ENCODE measurements at regions not wholly inside any gene's neighbourhood (a gene's known extent, or its start where the extent isn't known, plus 50 kb on each side); places are given as distances from the start of the nearest gene placed in this dataset.

DNA sequence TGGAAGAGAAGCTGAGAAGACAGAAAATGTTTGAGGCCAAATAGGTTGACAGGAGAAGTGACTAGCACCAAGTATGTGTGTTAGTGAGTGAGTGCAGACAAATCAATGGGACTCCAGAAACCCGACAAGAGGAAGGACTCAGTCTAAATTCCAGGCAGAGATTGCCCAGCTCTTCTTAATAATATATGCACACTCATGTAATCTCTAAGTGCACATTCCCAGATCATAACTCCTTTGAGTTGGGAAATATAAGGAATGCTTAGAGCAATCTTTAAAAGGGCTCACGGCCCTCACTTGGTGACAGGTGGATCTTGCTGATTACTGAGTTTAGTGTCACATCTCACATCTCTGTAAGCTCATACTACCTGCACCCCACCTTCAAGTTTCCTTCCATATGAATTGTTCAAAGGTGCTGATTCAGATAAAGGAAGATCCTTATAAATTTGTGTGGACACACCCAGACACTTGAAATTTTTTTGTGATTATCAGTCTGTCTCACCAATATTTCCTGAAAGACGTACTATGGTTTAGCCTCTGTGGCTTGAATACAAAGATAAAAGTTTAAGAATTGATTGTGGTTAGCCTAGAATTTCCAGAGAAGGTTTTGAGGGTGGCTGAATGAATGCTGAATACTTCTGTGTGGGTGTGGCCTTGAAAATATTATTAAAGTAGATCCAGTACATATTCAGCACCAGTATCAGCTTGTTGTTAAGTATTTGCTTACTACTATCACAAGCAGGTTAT lies 205.1 kb upstream of the UGT8 start:
- TF ChIP-seq, protein P1, sequence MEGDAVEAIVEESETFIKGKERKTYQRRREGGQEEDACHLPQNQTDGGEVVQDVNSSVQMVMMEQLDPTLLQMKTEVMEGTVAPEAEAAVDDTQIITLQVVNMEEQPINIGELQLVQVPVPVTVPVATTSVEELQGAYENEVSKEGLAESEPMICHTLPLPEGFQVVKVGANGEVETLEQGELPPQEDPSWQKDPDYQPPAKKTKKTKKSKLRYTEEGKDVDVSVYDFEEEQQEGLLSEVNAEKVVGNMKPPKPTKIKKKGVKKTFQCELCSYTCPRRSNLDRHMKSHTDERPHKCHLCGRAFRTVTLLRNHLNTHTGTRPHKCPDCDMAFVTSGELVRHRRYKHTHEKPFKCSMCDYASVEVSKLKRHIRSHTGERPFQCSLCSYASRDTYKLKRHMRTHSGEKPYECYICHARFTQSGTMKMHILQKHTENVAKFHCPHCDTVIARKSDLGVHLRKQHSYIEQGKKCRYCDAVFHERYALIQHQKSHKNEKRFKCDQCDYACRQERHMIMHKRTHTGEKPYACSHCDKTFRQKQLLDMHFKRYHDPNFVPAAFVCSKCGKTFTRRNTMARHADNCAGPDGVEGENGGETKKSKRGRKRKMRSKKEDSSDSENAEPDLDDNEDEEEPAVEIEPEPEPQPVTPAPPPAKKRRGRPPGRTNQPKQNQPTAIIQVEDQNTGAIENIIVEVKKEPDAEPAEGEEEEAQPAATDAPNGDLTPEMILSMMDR (IDR thresholded peaks at IDR 0.05; ENCODE audit: unreplicated experiment): no peak
- CTCF ChIA-PET: interaction anchor here (1.2 kb wide), 1 partner anchor 10 kb away, joined by 4 read pairs; no protein-coding TSS in a partner anchor
- H3K27me3 Mint-ChIP-seq (ENCODE audit: unreplicated experiment): no peaks in the 10 kb centered on the region
- no peak overlapping the region for H3K27ac Mint-ChIP-seq (ENCODE audit: unreplicated experiment)
- no peaks in the 10 kb centered on the region for H3K4me1 Mint-ChIP-seq (ENCODE audit: low read depth, unreplicated experiment)
- H3K4me3 Mint-ChIP-seq (ENCODE audit: low read depth, unreplicated experiment): no peak overlapping the region
- no peaks in the 10 kb centered on the region for H3K36me3 Mint-ChIP-seq (ENCODE audit: insufficient read depth, unreplicated experiment)
- BruUV-seq (replicated peaks): no TSS peak
- no peak for DNase-seq
- no peaks in the 10 kb centered on the region for H3K9me3 Mint-ChIP-seq (ENCODE audit: low read depth, unreplicated experiment)
- intact Hi-C loops (cut with micrococcal nuclease; ENCODE audit: unreplicated experiment): no loop called here

DNA sequence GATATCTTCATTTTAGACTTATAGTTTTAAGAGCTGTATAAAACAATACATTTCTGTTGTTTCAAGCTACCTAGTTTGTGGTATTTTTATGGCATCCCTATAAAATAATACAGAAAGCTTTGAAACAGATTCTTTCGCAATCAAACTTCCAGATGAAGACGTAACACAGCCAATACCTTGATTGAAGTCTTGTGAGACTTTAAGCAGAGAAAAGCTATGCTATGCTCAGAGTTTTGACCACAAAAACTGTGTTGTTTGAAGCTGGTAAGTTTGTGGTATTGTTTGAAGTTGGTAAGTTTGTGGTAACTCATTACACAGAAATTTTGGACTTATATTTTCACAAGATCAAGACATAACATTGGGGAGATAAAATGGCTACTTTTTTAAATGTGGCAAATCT lies 201.8 kb upstream of the UGT8 start:
- CTCF ChIA-PET: no interaction called here
- Mint-ChIP-seq H3K4me1 (ENCODE audit: low read depth, unreplicated experiment) (no peaks in the 10 kb centered on the region), H3K27me3 (ENCODE audit: unreplicated experiment) (no peaks in the 10 kb centered on the region)

DNA sequence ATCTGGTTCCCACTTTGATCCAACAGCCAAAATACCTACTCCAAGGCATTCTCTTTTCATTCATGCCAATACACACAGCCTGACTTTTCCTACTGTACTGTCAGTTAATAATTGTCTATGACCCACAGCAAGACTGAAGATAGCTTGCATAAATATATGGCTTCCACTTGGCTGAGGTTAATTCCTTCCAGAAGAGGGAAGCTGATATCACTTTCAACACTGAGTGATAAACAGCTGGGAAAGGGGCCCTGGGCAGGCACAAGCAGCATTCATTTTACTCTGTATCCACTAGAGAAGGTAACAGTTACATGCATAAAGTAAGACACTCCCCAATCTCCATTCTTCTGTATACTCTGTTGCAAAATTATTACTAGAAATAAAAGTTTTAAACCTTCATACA lies 200.2 kb upstream of the UGT8 start:
- Mint-ChIP-seq H3K36me3 (ENCODE audit: insufficient read depth, unreplicated experiment) (no peaks in the 10 kb centered on the region), H3K4me3 (ENCODE audit: low read depth, unreplicated experiment) (no peak overlapping the region), H3K27me3 (ENCODE audit: unreplicated experiment) (no peaks in the 10 kb centered on the region), H3K4me1 (ENCODE audit: low read depth, unreplicated experiment) (no peaks in the 10 kb centered on the region), H3K9me3 (ENCODE audit: low read depth, unreplicated experiment) (no peaks in the 10 kb centered on the region), H3K27ac (ENCODE audit: unreplicated experiment) (no peak overlapping the region)
- TF ChIP-seq, protein P1 (IDR thresholded peaks at IDR 0.05; ENCODE audit: unreplicated experiment): no peak
- intact Hi-C loops (cut with micrococcal nuclease; ENCODE audit: unreplicated experiment): no loop called here
- no TSS peak for BruUV-seq (replicated peaks)
- DNase-seq: no peak
- CTCF ChIA-PET: interaction anchor here (0.7 kb wide), 1 partner anchor 249 kb away, joined by 4 read pairs; no protein-coding TSS in a partner anchor

More for the DNA sequence above, 201.8 kb upstream of the UGT8 start:
- no peak for DNase-seq
- intact Hi-C loops (cut with micrococcal nuclease; ENCODE audit: unreplicated experiment): no loop called here
- no TSS peak for BruUV-seq (replicated peaks)
- TF ChIP-seq, protein P1 (IDR thresholded peaks at IDR 0.05; ENCODE audit: unreplicated experiment): no peak
- Mint-ChIP-seq H3K9me3 (ENCODE audit: low read depth, unreplicated experiment) (no peaks in the 10 kb centered on the region), H3K36me3 (ENCODE audit: insufficient read depth, unreplicated experiment) (no peaks in the 10 kb centered on the region), H3K27ac (ENCODE audit: unreplicated experiment) (no peak overlapping the region), H3K4me3 (ENCODE audit: low read depth, unreplicated experiment) (no peak overlapping the region)

DNA sequence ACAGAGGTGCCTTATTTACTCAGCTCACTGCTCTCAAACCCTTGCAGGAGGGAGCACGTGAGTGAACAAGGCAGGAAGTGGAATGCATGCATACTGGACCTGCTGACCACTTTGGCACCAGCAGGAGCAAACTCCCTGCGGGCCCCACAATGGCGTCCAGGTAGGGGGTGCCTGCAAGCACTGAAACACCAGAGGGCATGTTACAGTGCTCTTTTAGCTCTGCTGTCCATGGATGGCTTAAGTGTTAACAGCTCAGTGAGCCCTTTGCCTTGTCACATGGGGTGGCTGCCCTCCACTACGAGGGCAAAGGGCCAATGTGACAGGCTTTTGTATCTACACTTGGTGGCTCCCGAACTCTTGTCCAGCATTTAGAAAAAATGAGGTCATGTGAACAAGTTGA lies 199.5 kb upstream of the UGT8 start:
- Mint-ChIP-seq H3K4me3 (ENCODE audit: low read depth, unreplicated experiment) (no peak overlapping the region), H3K9me3 (ENCODE audit: low read depth, unreplicated experiment) (no peaks in the 10 kb centered on the region), H3K4me1 (ENCODE audit: low read depth, unreplicated experiment) (no peaks in the 10 kb centered on the region), H3K27ac (ENCODE audit: unreplicated experiment) (no peak overlapping the region), H3K36me3 (ENCODE audit: insufficient read depth, unreplicated experiment) (no peaks in the 10 kb centered on the region), H3K27me3 (ENCODE audit: unreplicated experiment) (no peaks in the 10 kb centered on the region)
- no TSS peak for BruUV-seq (replicated peaks)
- CTCF ChIA-PET: no interaction called here
- intact Hi-C loops (cut with micrococcal nuclease; ENCODE audit: unreplicated experiment): no loop called here
- TF ChIP-seq, protein P1 (IDR thresholded peaks at IDR 0.05; ENCODE audit: unreplicated experiment): no peak
- DNase-seq: no peak

All from Calu3 (cell line).